ENCODE measurements at regions not wholly inside any gene's neighbourhood (a gene's known extent, or its start where the extent isn't known, plus 50 kb on each side); places are given as distances from the start of the nearest gene placed in this dataset.

- DNase-seq, result no peak
- no peak for ATAC-seq
- Histone ChIP-seq H3K27me3 (ENCODE audit: insufficient read depth in 3 of 3, low read length in 2 of 3) (no peaks in the 10 kb centered on the region), H3K36me3 (ENCODE audit: insufficient read depth in 1 of 2, low read depth in 1 of 2) (no peaks in the 10 kb centered on the region), H3K27ac (no peak overlapping the region), H3K9me3 (no peaks in the 10 kb centered on the region), H3K4me3 (no peak overlapping the region), H3K4me1 (no peaks in the 10 kb centered on the region)
- WGBS, 3 donors, result 78 to 86% (median 83%) methylated on average over 6 of the region's 6 CpGs
- TF ChIP-seq CTCF (IDR thresholded peaks at IDR 0.05), result no peak
- intact Hi-C loops (cut with DNase I), result no loop called here
Observed at GRCh38 chr3:111282024-111282423, 210.4 kb downstream of the NECTIN3 start.

DNA sequence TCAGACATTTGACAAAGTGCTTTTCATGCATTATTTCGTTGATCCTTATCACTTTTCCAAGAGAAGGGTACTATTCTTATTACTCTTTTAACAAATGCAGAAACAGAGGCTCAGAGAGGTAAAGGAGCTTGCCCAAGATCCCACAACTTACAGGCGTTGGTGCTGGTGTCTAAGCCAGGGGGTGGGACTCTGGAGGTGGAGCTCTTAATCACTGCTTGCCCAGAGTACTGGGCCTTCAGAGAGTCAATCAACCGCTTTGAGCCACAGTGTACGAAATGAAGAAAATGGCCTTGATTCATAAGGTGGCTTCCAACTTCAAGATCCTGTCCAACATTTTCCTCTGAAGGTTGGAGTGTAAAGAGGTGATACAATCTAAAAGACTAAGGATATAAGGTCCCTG, 211.5 kb downstream of the NECTIN3 start:
- Histone ChIP-seq H3K36me3 (ENCODE audit: insufficient read depth in 1 of 2, low read depth in 1 of 2) (no peaks in the 10 kb centered on the region), H3K4me1 (no peaks in the 10 kb centered on the region), H3K27me3 (ENCODE audit: insufficient read depth in 3 of 3, low read length in 2 of 3) (no peaks in the 10 kb centered on the region), H3K27ac (no peak overlapping the region), H3K4me3 (no peak overlapping the region), H3K9me3 (no peaks in the 10 kb centered on the region)
- no peak for ATAC-seq
- WGBS, 3 donors, result 55 to 64% (median 57%) methylated on average over 4 of the region's 4 CpGs
- DNase-seq, result no peak
- TF ChIP-seq CTCF (IDR thresholded peaks at IDR 0.05), result no peak
- intact Hi-C loops (cut with DNase I), result no loop called here

GRCh38 chr3:111284503-111285183, 213.0 kb downstream of the NECTIN3 start:
- Histone ChIP-seq H3K27me3 (ENCODE audit: insufficient read depth in 3 of 3, low read length in 2 of 3) (no peaks in the 10 kb centered on the region), H3K9me3 (no peaks in the 10 kb centered on the region), H3K4me1 (no peaks in the 10 kb centered on the region), H3K27ac (no peak overlapping the region), H3K36me3 (ENCODE audit: insufficient read depth in 1 of 2, low read depth in 1 of 2) (no peaks in the 10 kb centered on the region), H3K4me3 (no peak overlapping the region)
- TF ChIP-seq CTCF (IDR thresholded peaks at IDR 0.05), result no peak
- ATAC-seq (no peak), DNase-seq (no peak)
- intact Hi-C loops (cut with DNase I), result no loop called here
- 68 to 69% (median 68%) methylated on average over 4 of the region's 4 CpGs for WGBS, 3 donors

DNA sequence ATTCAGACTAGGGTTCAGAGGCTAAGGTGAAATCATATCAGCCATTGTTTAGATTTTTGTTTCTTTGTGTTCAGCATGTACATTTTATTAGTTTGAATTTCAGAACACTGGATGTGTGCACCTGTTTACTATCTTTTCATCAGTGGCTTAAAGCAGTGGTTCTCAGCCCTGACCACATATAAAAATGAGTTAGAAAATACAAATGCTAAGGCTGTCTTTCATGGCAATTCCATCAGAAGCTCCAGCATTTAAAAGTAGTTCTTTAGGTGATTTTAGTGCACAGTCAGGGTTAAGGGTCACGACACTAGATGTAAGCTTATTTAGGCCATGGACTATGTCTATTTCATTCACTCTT, 213.5 kb downstream of the NECTIN3 start:
- 72 to 76% (median 74%) methylated on average over 1 of the region's 1 CpG for WGBS, 3 donors

More for the DNA sequence above, 213.5 kb downstream of the NECTIN3 start:
- ATAC-seq, result no peak
- Histone ChIP-seq H3K27me3 (ENCODE audit: insufficient read depth in 3 of 3, low read length in 2 of 3) (no peaks in the 10 kb centered on the region), H3K27ac (no peak overlapping the region), H3K4me3 (no peak overlapping the region), H3K9me3 (no peaks in the 10 kb centered on the region), H3K36me3 (ENCODE audit: insufficient read depth in 1 of 2, low read depth in 1 of 2) (no peaks in the 10 kb centered on the region), H3K4me1 (no peaks in the 10 kb centered on the region)
- DNase-seq, result no peak
- intact Hi-C loops (cut with DNase I), result no loop called here
- TF ChIP-seq CTCF (IDR thresholded peaks at IDR 0.05), result no peak
